ENCODE measurements at regions not wholly inside any gene's neighbourhood (a gene's known extent, or its start where the extent isn't known, plus 50 kb on each side); places are given as distances from the start of the nearest gene placed in this dataset.

GRCh38 chr3:110903771-110904519, 167.7 kb upstream of the NECTIN3 start:
- H3K4me3 ChIP-seq (ENCODE audit: low read length): no peak overlapping the region
- H3K9me3 ChIP-seq (ENCODE audit: low read length): no peaks in the 10 kb centered on the region
- no peak overlapping the region for H2AFZ ChIP-seq (ENCODE audit: low read depth, low read length)
- H4K20me1 ChIP-seq (ENCODE audit: insufficient read depth): no peaks in the 10 kb centered on the region
- no peak overlapping the region for H3K4me2 ChIP-seq (ENCODE audit: low read length)
- no peak overlapping the region for H3K27ac ChIP-seq (ENCODE audit: low read length)
- no peaks in the 10 kb centered on the region for H3K79me2 ChIP-seq (replicated peaks; ENCODE audit: insufficient read depth, low read length)
- H3F3A ChIP-seq (ENCODE audit: insufficient read depth, low read length, poor library complexity, severe bottlenecking): no peaks in the 10 kb centered on the region
- no peaks in the 10 kb centered on the region for H3K36me3 ChIP-seq (ENCODE audit: insufficient read depth, low read length)
- H3K27me3 ChIP-seq (ENCODE audit: insufficient read depth, low read depth, low read length): no peaks in the 10 kb centered on the region
- H3K9me2 ChIP-seq (ENCODE audit: insufficient read depth, low read length): no peaks in the 10 kb centered on the region
- H3K9ac ChIP-seq (ENCODE audit: low read length): no peak overlapping the region
- no peak for TF ChIP-seq EP300 (conservative IDR thresholded peaks at IDR 0.05; ENCODE audit: poor library complexity, severe bottlenecking)
- no peak for TF ChIP-seq EZH2 (IDR thresholded peaks at IDR 0.05; ENCODE audit: borderline replicate concordance, insufficient read depth, low read length, poor library complexity, severe bottlenecking)
- no peak for TF ChIP-seq TAF1 (IDR thresholded peaks at IDR 0.05; ENCODE audit: low read depth)
- TF ChIP-seq REST (IDR thresholded peaks at IDR 0.05; ENCODE audit: borderline replicate concordance): no peak
- TF ChIP-seq SMC3 (conservative IDR thresholded peaks at IDR 0.05; ENCODE audit: poor library complexity): no peak
- TF ChIP-seq RAD21 (conservative IDR thresholded peaks at IDR 0.05): no peak
- TF ChIP-seq MXI1 (conservative IDR thresholded peaks at IDR 0.05; ENCODE audit: poor library complexity, severe bottlenecking): no peak
- TF ChIP-seq, protein P1, sequence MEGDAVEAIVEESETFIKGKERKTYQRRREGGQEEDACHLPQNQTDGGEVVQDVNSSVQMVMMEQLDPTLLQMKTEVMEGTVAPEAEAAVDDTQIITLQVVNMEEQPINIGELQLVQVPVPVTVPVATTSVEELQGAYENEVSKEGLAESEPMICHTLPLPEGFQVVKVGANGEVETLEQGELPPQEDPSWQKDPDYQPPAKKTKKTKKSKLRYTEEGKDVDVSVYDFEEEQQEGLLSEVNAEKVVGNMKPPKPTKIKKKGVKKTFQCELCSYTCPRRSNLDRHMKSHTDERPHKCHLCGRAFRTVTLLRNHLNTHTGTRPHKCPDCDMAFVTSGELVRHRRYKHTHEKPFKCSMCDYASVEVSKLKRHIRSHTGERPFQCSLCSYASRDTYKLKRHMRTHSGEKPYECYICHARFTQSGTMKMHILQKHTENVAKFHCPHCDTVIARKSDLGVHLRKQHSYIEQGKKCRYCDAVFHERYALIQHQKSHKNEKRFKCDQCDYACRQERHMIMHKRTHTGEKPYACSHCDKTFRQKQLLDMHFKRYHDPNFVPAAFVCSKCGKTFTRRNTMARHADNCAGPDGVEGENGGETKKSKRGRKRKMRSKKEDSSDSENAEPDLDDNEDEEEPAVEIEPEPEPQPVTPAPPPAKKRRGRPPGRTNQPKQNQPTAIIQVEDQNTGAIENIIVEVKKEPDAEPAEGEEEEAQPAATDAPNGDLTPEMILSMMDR (IDR thresholded peaks at IDR 0.05; ENCODE audit: poor library complexity, severe bottlenecking): no peak
- TF ChIP-seq POLR2AphosphoS5 (IDR thresholded peaks at IDR 0.05): no peak

DNA sequence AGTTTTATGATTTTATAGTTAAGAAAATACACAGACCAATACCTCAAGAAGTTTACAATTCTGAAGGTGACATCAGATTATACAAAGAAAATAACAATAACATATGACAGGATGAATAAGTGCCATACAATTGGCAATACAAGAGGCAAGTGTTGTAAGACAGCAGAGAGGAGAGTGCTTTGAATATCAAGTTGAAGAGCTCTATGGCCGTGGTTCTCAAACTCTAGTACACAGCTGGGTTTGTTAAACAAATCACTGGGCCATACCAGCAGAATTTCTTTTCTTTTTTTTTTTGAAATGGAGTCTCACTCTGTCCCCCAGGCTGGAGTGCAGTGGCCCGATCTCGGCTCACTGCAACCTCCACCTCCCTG, 167.1 kb upstream of the NECTIN3 start:
- H3K9me3 ChIP-seq (ENCODE audit: low read length): no peaks in the 10 kb centered on the region
- H3K79me2 ChIP-seq (replicated peaks; ENCODE audit: insufficient read depth, low read length): no peaks in the 10 kb centered on the region
- no peak overlapping the region for H2AFZ ChIP-seq (ENCODE audit: low read depth, low read length)
- TF ChIP-seq RAD21 (conservative IDR thresholded peaks at IDR 0.05) (no peak), POLR2AphosphoS5 (IDR thresholded peaks at IDR 0.05) (no peak), SMC3 (conservative IDR thresholded peaks at IDR 0.05; ENCODE audit: poor library complexity) (no peak), EP300 (conservative IDR thresholded peaks at IDR 0.05; ENCODE audit: poor library complexity, severe bottlenecking) (no peak)
- no peaks in the 10 kb centered on the region for H4K20me1 ChIP-seq (ENCODE audit: insufficient read depth)
- H3K9ac ChIP-seq (ENCODE audit: low read length): no peak overlapping the region
- H3F3A ChIP-seq (ENCODE audit: insufficient read depth, low read length, poor library complexity, severe bottlenecking): no peaks in the 10 kb centered on the region
- no peak overlapping the region for H3K27ac ChIP-seq (ENCODE audit: low read length)
- H3K36me3 ChIP-seq (ENCODE audit: insufficient read depth, low read length): no peaks in the 10 kb centered on the region
- no peak overlapping the region for H3K4me2 ChIP-seq (ENCODE audit: low read length)
- no peak overlapping the region for H3K4me3 ChIP-seq (ENCODE audit: low read length)
- no peaks in the 10 kb centered on the region for H3K9me2 ChIP-seq (ENCODE audit: insufficient read depth, low read length)
- H3K27me3 ChIP-seq (ENCODE audit: insufficient read depth, low read depth, low read length): no peaks in the 10 kb centered on the region
